Osteoblast (primary cell): ENCODE measurements at regions not wholly inside any gene's neighbourhood (a gene's known extent, or its start where the extent isn't known, plus 50 kb on each side); places are given as distances from the start of the nearest gene placed in this dataset.

Source experiments
- DNase-seq: peaks from one replicate; pipeline ENCODE4 v3.0.0; 2011; ENCODE audit warnings: low spot score, mixed read lengths; ENCODE audit not compliant: insufficient read length; ENCODE audit errors: missing footprints
- H2AFZ ChIP-seq: 2 replicates; pipeline ENCODE4 v1.6.0; 2011; ENCODE audit warnings: mild to moderate bottlenecking, low read length
- H3K27ac ChIP-seq: 2 replicates; pipeline ENCODE4 v1.5.1; 2011; ENCODE audit warnings: mild to moderate bottlenecking, low read depth, low read length, moderate library complexity
- H3K27me3 ChIP-seq: 2 replicates; pipeline ENCODE4 v1.6.0; 2012; ENCODE audit warnings: mild to moderate bottlenecking, control low read depth, inconsistent platforms, low read length, moderate library complexity; ENCODE audit not compliant: insufficient read depth
- H3K36me3 ChIP-seq: 2 replicates; pipeline ENCODE4 v1.5.1; 2011; ENCODE audit warnings: mild to moderate bottlenecking, low read length, control low read depth, moderate library complexity; ENCODE audit not compliant: insufficient read depth
- H3K4me1 ChIP-seq: 2 replicates; pipeline ENCODE4 v1.5.1; 2011; ENCODE audit warnings: mild to moderate bottlenecking, low read length, control low read depth, moderate library complexity; ENCODE audit not compliant: insufficient read depth
- H3K4me2 ChIP-seq: 2 replicates; pipeline ENCODE4 v1.6.0; 2011; ENCODE audit warnings: mild to moderate bottlenecking, low read length; ENCODE audit not compliant: insufficient read depth
- H3K4me3 ChIP-seq: fragments of 200-600 bp; sonication (generic); 3 replicates; pipeline ENCODE4 v1.5.1; 2012; ENCODE audit warnings: mild to moderate bottlenecking, low read length, inconsistent platforms; ENCODE audit not compliant: insufficient read depth
- H3K79me2 ChIP-seq: 2 replicates; pipeline ENCODE4 v1.6.0; 2012; ENCODE audit warnings: mild to moderate bottlenecking, low read length, control low read depth, inconsistent platforms; ENCODE audit not compliant: insufficient read depth
- H3K9me3 ChIP-seq: 2 replicates; pipeline ENCODE4 v1.5.1; 2011; ENCODE audit warnings: low read depth, low read length, control low read depth
- H4K20me1 ChIP-seq: 2 replicates; pipeline ENCODE4 v1.6.0; 2012; ENCODE audit warnings: mild to moderate bottlenecking, low read length, control low read depth; ENCODE audit not compliant: insufficient read depth
- TF ChIP-seq, protein P1 (sequence below): IDR thresholded peaks from 2 replicates; pipeline ENCODE4 v1.5.1; 2011; ENCODE audit warnings: mild to moderate bottlenecking, low read depth, low read length, moderate library complexity; ENCODE audit errors: extremely low read depth

DNA sequence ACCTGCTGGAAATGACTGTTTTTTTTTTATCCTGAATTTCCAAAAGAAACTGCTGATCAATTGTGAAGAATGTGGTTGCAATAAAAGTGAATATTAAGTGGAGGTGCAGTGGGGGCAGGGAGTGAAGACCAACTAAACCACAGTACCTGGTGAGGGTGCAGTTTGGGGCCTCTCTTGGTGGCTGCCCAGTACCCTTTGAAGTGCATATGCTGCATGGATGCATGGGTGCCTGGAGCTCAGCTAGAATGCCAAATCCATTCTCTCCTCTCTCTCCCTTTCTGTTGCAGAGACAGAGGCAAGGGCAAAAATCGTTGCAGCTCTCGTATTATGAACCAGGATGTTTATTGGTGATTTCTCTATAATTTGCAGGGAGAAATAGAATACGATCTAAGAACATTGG, 420.5 kb upstream of the ONECUT1 start:
- no peak overlapping the region for H3K27ac ChIP-seq

DNA sequence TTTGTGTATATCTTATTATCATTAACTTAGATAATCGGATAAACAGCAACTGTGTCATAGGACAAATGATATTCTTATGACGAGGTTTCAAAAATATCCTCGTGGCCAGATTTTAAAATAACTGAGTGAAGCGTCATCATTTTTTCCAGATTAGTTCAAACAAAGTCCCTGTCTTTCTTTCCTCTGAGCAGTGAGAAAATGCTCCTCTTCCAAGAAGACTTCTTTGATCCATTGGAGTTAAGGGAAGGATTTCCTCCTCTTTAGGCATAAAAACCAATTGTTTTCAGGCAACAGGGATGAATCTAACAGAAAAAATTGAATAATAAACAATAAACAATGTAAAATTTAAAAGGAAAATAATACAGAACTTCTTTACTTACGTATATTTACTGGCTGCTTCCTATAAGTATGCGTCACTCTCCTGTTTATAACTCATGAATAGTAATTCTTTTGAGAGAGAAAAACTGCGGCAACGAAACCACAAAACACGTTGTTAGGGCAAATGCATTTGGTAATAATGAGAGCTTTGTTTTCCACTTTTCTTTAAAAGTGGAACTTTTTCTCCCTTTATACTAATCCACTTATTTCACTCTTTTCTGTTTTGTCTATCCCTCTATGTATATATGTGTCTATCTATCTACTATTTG, 419.4 kb upstream of the ONECUT1 start:
- H3K27me3 ChIP-seq, result no peaks in the 10 kb centered on the region
- no peak overlapping the region for H3K27ac ChIP-seq
- H3K9me3 ChIP-seq, result no peaks in the 10 kb centered on the region
- no peaks in the 10 kb centered on the region for H3K79me2 ChIP-seq
- DNase-seq, result no peak
- H3K4me3 ChIP-seq, result no peak overlapping the region
- H3K4me1 ChIP-seq, result no peaks in the 10 kb centered on the region
- H3K4me2 ChIP-seq, result no peak overlapping the region
- no peak overlapping the region for H2AFZ ChIP-seq
- TF ChIP-seq, protein P1, sequence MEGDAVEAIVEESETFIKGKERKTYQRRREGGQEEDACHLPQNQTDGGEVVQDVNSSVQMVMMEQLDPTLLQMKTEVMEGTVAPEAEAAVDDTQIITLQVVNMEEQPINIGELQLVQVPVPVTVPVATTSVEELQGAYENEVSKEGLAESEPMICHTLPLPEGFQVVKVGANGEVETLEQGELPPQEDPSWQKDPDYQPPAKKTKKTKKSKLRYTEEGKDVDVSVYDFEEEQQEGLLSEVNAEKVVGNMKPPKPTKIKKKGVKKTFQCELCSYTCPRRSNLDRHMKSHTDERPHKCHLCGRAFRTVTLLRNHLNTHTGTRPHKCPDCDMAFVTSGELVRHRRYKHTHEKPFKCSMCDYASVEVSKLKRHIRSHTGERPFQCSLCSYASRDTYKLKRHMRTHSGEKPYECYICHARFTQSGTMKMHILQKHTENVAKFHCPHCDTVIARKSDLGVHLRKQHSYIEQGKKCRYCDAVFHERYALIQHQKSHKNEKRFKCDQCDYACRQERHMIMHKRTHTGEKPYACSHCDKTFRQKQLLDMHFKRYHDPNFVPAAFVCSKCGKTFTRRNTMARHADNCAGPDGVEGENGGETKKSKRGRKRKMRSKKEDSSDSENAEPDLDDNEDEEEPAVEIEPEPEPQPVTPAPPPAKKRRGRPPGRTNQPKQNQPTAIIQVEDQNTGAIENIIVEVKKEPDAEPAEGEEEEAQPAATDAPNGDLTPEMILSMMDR, result no peak
- no peaks in the 10 kb centered on the region for H4K20me1 ChIP-seq
- no peaks in the 10 kb centered on the region for H3K36me3 ChIP-seq

More for the DNA sequence above, 420.5 kb upstream of the ONECUT1 start:
- H3K4me1 ChIP-seq, result no peaks in the 10 kb centered on the region
- DNase-seq, result no peak
- no peak overlapping the region for H3K4me3 ChIP-seq
- H3K36me3 ChIP-seq, result no peaks in the 10 kb centered on the region
- H3K9me3 ChIP-seq, result no peaks in the 10 kb centered on the region
- H3K79me2 ChIP-seq, result no peaks in the 10 kb centered on the region
- TF ChIP-seq, protein P1, result no peak
- no peaks in the 10 kb centered on the region for H3K27me3 ChIP-seq
- no peaks in the 10 kb centered on the region for H4K20me1 ChIP-seq
- no peak overlapping the region for H2AFZ ChIP-seq
- no peak overlapping the region for H3K4me2 ChIP-seq

DNA sequence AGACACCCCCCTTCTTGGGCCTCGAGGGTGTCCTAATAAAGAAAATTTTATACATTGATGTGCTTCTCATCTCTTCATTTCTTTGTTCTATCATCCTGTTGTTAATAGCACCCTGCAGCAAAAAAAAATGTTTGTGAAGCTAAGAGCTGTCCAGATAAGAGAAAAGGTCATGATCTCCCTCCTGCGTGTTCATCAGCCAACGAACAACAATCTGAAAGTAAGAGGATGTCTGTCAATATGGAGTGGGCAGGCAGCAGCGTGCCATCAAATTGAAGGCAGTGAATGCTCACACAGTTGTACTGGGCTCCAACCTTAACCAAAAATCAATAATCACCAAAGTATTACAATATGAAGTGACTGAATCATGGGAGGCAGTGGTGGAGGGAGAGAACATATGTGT, 418.6 kb upstream of the ONECUT1 start:
- DNase-seq, result no peak

DNA sequence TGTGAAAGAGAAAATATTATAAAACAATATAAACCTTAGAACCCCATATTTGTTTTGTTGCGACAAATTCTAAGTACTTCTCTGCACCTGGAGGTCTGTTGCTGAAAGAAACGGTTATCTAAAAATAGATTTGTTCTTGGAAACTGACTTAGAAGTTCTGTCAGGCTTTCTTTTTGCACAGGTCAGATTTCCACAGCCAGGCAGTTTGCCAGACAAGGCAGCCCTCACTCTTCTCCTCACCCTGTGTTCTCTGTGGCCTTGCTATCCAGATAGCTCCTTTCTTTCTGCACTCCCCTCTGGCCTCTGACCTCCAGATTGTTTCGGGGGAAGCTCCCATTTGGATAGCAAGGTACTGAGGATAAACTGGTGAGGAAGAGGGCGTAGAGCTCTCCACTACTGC, 413.3 kb upstream of the ONECUT1 start:
- DNase-seq, result no peak
- TF ChIP-seq, protein P1, result no peak
- Histone ChIP-seq H3K79me2 (no peaks in the 10 kb centered on the region), H3K4me1 (no peaks in the 10 kb centered on the region), H3K4me2 (no peak overlapping the region), H2AFZ (no peak overlapping the region), H3K9me3 (no peaks in the 10 kb centered on the region), H4K20me1 (no peaks in the 10 kb centered on the region), H3K27me3 (no peaks in the 10 kb centered on the region), H3K27ac (no peak overlapping the region), H3K36me3 (no peaks in the 10 kb centered on the region), H3K4me3 (no peak overlapping the region)

More for the DNA sequence above, 418.6 kb upstream of the ONECUT1 start:
- no peaks in the 10 kb centered on the region for H3K27me3 ChIP-seq
- no peak overlapping the region for H2AFZ ChIP-seq
- no peaks in the 10 kb centered on the region for H4K20me1 ChIP-seq
- no peak overlapping the region for H3K27ac ChIP-seq
- H3K36me3 ChIP-seq, result no peaks in the 10 kb centered on the region
- H3K4me2 ChIP-seq, result no peak overlapping the region
- H3K4me1 ChIP-seq, result no peaks in the 10 kb centered on the region
- no peaks in the 10 kb centered on the region for H3K79me2 ChIP-seq
- H3K4me3 ChIP-seq, result no peak overlapping the region
- H3K9me3 ChIP-seq, result no peaks in the 10 kb centered on the region
- TF ChIP-seq, protein P1, result no peak
